GM21529 (cell line): ENCODE measurements at regions not wholly inside any gene's neighbourhood (a gene's known extent, or its start where the extent isn't known, plus 50 kb on each side); places are given as distances from the start of the nearest gene placed in this dataset.
"Not testable (repeated sequence)": the region's sequence is repeated elsewhere in the genome, so short reads cannot be mapped to it uniquely, and the experiment has no call there.

Source experiments
- ATAC-seq: cut with Tn5 transposase; IDR thresholded peaks from one replicate; pipeline ENCODE4 v1.9.1; 2021; ENCODE audit not compliant: unreplicated experiment

GRCh38 chr6:150456466-150456865 lies 87.7 kb downstream of the IYD start:
- no peak for ATAC-seq

- ATAC-seq: no peak
Measured at GRCh38 chr6:150456902-150457643, 88.3 kb downstream of the IYD start.

- no peak for ATAC-seq
Measured at GRCh38 chr6:150458579-150458978, 89.8 kb downstream of the IYD start.

- no peak for ATAC-seq
Measured at GRCh38 chr6:150463852-150464251, 95.0 kb downstream of the IYD start.

GRCh38 chr6:150464966-150465365 lies 96.2 kb downstream of the IYD start:
- ATAC-seq: no peak

- ATAC-seq: no peak
Measured at GRCh38 chr6:150465610-150466009, 96.8 kb downstream of the IYD start.

GRCh38 chr6:150466196-150466595 lies 97.4 kb downstream of the IYD start:
- no peak for ATAC-seq

GRCh38 chr6:150470131-150470530 lies 101.3 kb downstream of the IYD start:
- no peak for ATAC-seq

GRCh38 chr6:150470960-150471665 lies 102.3 kb downstream of the IYD start:
- no peak for ATAC-seq

- no peak for ATAC-seq
Measured at GRCh38 chr6:150478656-150479545, 110.1 kb downstream of the IYD start.

- ATAC-seq: no peak
Measured at GRCh38 chr6:150482883-150483409, 114.1 kb downstream of the IYD start.

GRCh38 chr6:150485161-150485958 lies 114.3 kb upstream of the PLEKHG1 start:
- ATAC-seq: no peak

- no peak for ATAC-seq
Measured at GRCh38 chr6:150486048-150486447, 113.6 kb upstream of the PLEKHG1 start.

GRCh38 chr6:150490586-150490985 lies 109.1 kb upstream of the PLEKHG1 start:
- ATAC-seq: peak; percentile 2

GRCh38 chr6:150491131-150491810 lies 108.4 kb upstream of the PLEKHG1 start:
- ATAC-seq: peak; percentile 91

GRCh38 chr6:150491811-150492172 lies 107.9 kb upstream of the PLEKHG1 start:
- ATAC-seq: no peak

GRCh38 chr6:150492507-150492906 lies 107.2 kb upstream of the PLEKHG1 start:
- no peak for ATAC-seq

GRCh38 chr6:150492941-150493340 lies 106.7 kb upstream of the PLEKHG1 start:
- ATAC-seq: no peak

- not testable (repeated sequence) for ATAC-seq
Measured at GRCh38 chr6:150493552-150493951, 106.1 kb upstream of the PLEKHG1 start.

GRCh38 chr6:150494241-150494640 lies 105.4 kb upstream of the PLEKHG1 start:
- no peak for ATAC-seq
